IPS-15b (cell line): ENCODE measurements at regions not wholly inside any gene's neighbourhood (a gene's known extent, or its start where the extent isn't known, plus 50 kb on each side); places are given as distances from the start of the nearest gene placed in this dataset.

ENCODE experiments used
- H3K27me3 ChIP-seq: one replicate; pipeline ENCODE4 v1.6.1; 2013; ENCODE audit warnings: low read length; ENCODE audit not compliant: control insufficient read depth, insufficient read depth
- H3K36me3 ChIP-seq: one replicate; pipeline ENCODE4 v1.6.1; 2013; ENCODE audit warnings: low read length; ENCODE audit not compliant: control insufficient read depth, insufficient read depth
- H3K4me1 ChIP-seq: one replicate; pipeline ENCODE4 v1.6.1; 2013; ENCODE audit warnings: mild to moderate bottlenecking, low read length; ENCODE audit not compliant: control insufficient read depth, insufficient read depth
- H3K4me3 ChIP-seq: one replicate; pipeline ENCODE4 v1.5.1; 2013; ENCODE audit warnings: low read depth, low read length
- H3K9ac ChIP-seq: one replicate; pipeline ENCODE4 v1.6.1; 2013; ENCODE audit warnings: low read depth, mild to moderate bottlenecking, low read length
- H3K9me3 ChIP-seq: one replicate; pipeline ENCODE4 v1.6.1; 2013; ENCODE audit warnings: mild to moderate bottlenecking, low read length; ENCODE audit not compliant: control insufficient read depth, insufficient read depth

DNA sequence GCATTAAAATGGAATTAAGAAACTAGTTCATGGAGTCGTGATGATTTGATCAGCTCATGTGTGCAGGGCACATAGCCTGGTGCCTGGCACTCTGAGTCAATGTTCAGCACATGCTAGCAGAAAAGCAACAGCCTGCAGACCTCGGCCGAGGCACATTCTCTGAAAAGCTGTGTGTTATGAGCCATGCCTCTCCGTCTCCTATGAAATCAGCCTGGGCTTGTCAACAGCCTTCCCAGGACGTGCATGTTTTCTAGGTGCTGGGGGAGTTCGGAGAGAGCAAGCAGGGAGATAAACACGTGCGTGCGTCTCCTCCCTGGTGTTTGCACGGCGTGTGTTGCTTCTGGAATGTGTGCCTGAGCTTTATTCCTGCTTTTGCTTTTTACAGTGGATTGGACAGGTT is 207.8 kb upstream of the KCNG1 start:
- Histone ChIP-seq H3K27me3 (no peaks in the 10 kb centered on the region), H3K9ac (no peak overlapping the region), H3K9me3 (no peaks in the 10 kb centered on the region), H3K4me3 (no peak overlapping the region), H3K4me1 (no peaks in the 10 kb centered on the region), H3K36me3 (no peaks in the 10 kb centered on the region)

DNA sequence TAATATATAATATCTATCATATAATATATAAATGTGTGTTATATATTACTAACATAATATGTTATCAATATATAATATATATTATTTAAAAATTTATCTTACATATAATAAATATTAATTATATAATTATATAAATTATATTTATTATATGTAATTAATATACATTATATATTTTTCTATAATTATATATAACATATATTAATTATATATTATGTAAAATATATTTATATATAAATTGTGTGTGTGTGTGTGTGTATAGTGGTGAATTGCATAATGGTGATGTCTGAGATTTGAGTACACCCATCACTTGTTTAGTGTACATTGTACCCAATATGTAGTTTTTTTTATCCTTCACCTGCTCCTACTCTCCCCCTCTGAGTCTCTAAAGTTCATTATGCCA is 205.9 kb upstream of the KCNG1 start:
- Histone ChIP-seq H3K9ac (no peak overlapping the region), H3K36me3 (no peaks in the 10 kb centered on the region), H3K4me1 (no peaks in the 10 kb centered on the region), H3K4me3 (no peak overlapping the region), H3K27me3 (no peaks in the 10 kb centered on the region), H3K9me3 (no peaks in the 10 kb centered on the region)

DNA sequence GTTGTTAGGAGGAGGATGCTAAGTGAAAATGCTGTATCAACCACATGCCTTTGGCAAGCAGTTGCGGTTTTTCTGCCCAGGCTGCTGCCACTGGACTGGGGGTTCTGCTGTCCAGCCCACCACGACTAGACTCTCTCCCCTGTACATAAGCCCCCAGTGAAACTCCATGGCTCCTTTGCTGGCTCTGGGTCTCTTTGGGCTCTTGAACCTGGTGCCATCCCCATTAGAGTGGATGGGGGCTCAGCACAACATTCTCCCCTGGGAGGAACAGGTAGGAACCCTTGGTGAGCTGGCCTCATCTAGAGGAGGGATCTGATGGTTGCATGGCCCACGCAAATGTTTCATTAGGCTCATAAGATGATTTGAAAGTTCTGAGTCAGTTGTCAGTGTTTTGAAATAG is 204.8 kb upstream of the KCNG1 start:
- H3K36me3 ChIP-seq, result no peaks in the 10 kb centered on the region

GRCh38 chr20:51223183-51223720 is 200.3 kb upstream of the KCNG1 start:
- Histone ChIP-seq H3K27me3 (peaks cover 16% of the 10 kb centered on the region), H3K4me1 (peaks cover 12% of the 10 kb centered on the region), H3K9me3 (no peaks in the 10 kb centered on the region), H3K9ac (no peak overlapping the region), H3K36me3 (no peaks in the 10 kb centered on the region), H3K4me3 (no peak overlapping the region)

More for the DNA sequence above, 204.8 kb upstream of the KCNG1 start:
- Histone ChIP-seq H3K4me1 (no peaks in the 10 kb centered on the region), H3K9me3 (no peaks in the 10 kb centered on the region), H3K9ac (no peak overlapping the region), H3K4me3 (no peak overlapping the region), H3K27me3 (no peaks in the 10 kb centered on the region)

DNA sequence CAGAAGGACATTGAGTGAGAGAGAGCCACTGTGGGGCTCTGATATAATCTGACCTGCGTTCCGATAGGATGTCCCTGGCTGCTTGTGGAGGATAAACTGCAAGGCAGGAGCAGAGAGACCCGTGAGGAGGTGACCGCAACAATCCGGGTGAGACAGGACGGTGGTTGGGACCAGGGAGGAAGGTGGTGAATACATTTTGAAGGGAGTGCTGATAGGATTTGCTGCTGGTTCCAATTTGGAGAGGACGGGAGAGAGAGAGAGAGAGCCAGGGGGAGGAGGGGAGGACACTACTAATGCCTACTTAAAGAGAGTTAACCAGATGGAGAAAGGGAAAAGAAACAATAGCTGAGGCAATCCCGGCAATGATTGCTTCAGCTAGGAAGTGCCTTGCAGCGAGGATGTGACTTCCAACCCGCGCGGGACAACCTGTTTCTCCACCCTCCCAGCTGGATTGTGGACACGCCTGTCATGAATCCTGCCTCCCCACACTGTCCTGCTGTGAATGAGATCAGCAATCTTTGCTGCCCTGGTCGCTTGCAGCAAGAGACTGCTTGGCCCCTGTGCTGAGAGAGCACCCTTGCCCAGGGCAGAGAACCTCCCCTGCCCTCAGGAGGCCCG is 199.0 kb upstream of the KCNG1 start:
- Histone ChIP-seq H3K27me3 (peaks cover 16% of the 10 kb centered on the region), H3K9ac (peak overlapping the region; percentile 62), H3K4me3 (peak overlapping the region; percentile 42)

GRCh38 chr20:51221103-51221502 is 198.2 kb upstream of the KCNG1 start:
- Histone ChIP-seq H3K9ac (no peak overlapping the region), H3K27me3 (peaks cover 16% of the 10 kb centered on the region), H3K9me3 (peaks cover 9% of the 10 kb centered on the region), H3K36me3 (no peaks in the 10 kb centered on the region), H3K4me3 (no peak overlapping the region), H3K4me1 (peaks cover 12% of the 10 kb centered on the region)

More for the DNA sequence above, 199.0 kb upstream of the KCNG1 start:
- Histone ChIP-seq H3K36me3 (no peaks in the 10 kb centered on the region), H3K4me1 (peaks cover 12% of the 10 kb centered on the region), H3K9me3 (peaks cover 7% of the 10 kb centered on the region)

DNA sequence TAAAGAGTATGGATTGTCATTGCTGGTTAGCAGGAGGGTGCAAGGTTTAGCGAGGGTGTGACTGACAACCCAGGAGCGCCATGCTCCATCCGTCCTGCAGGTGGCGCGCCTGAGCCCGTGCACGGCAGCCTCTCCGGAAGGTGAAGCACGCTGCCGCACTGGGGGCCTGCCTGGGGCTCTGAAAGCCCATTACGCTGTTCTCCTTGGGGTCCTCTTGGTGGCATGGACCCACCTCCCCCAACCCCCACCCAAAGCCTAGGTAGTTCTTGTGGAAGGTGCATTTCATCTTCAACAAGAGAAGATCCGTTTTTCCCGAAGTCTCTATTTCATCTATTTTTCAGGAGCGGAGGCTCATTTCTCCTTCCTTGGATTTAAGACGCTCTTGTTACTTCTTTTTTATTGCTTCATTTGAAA is 197.4 kb upstream of the KCNG1 start:
- Histone ChIP-seq H3K27me3 (peaks cover 16% of the 10 kb centered on the region), H3K4me3 (no peak overlapping the region), H3K4me1 (peaks cover 12% of the 10 kb centered on the region), H3K36me3 (no peaks in the 10 kb centered on the region), H3K9ac (no peak overlapping the region), H3K9me3 (peaks cover 9% of the 10 kb centered on the region)

GRCh38 chr20:51219544-51219943 is 196.6 kb upstream of the KCNG1 start:
- H3K36me3 ChIP-seq, result no peaks in the 10 kb centered on the region
- peaks cover 9% of the 10 kb centered on the region for H3K9me3 ChIP-seq
- H3K27me3 ChIP-seq, result peaks cover 16% of the 10 kb centered on the region
- H3K4me1 ChIP-seq, result peaks cover 12% of the 10 kb centered on the region
- H3K4me3 ChIP-seq, result no peak overlapping the region
- H3K9ac ChIP-seq, result no peak overlapping the region

DNA sequence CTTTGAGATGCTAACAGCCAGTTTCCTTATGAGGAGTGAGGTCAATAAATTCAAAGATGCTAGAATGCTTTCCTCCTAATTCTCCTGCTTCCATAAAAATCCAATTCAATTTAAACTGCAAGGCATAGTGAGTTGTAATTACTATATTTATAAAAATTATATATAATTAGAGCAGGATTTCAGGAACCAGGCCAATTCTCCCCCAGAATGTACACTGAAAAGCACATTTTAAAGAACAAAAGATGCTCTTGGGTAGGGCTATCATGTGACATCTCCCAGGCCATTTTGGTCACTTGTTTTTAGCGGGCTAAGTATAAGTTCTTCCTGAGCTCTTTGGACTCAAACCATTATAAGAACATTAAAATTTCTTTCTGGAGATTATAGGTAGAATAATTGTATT is 195.7 kb upstream of the KCNG1 start:
- peaks cover 16% of the 10 kb centered on the region for H3K27me3 ChIP-seq
- peaks cover 12% of the 10 kb centered on the region for H3K4me1 ChIP-seq
- no peak overlapping the region for H3K4me3 ChIP-seq
- H3K9ac ChIP-seq, result no peak overlapping the region
- no peaks in the 10 kb centered on the region for H3K36me3 ChIP-seq
- peaks cover 9% of the 10 kb centered on the region for H3K9me3 ChIP-seq

DNA sequence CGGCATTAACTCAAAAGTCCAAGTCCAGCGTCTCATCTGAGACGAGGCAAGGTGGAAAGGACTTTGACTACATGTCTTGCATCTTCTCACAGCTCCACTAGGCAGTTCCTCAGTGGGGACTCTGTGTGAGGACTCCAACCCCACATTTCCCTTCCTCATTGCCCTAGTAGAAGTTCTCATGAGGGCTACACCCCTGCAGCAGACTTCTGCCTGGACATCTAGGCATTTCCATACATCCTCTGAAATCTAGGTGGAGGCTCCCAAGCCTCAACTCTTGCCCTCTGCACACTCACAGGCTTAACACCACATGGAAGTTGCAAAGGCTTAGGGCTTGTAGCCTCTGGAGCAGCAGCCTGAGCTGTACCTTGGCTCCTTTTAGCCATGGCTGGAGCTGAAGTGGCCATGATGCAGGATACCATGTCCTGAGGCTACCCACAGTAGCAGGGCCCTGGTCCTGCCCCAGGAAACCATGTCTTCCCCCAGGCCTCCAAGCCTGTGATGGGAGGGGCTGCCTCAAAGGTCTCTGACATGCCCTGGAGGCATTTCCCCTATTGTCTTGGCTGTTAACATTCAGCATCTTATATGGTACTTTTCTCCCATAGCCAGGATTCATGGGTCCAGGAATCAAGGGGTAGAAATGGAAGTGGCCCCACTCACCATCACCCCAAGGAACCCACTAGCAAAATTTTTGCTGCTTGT is 194.6 kb upstream of the KCNG1 start:
- Histone ChIP-seq H3K4me1 (peaks cover 9% of the 10 kb centered on the region), H3K27me3 (peaks cover 16% of the 10 kb centered on the region), H3K9me3 (peaks cover 9% of the 10 kb centered on the region), H3K36me3 (no peaks in the 10 kb centered on the region), H3K9ac (no peak overlapping the region), H3K4me3 (no peak overlapping the region)

- peaks cover 6% of the 10 kb centered on the region for H3K4me1 ChIP-seq
- peaks cover 9% of the 10 kb centered on the region for H3K9me3 ChIP-seq
- H3K36me3 ChIP-seq, result no peaks in the 10 kb centered on the region
- H3K9ac ChIP-seq, result no peak overlapping the region
- H3K4me3 ChIP-seq, result no peak overlapping the region
- H3K27me3 ChIP-seq, result peaks cover 13% of the 10 kb centered on the region
These were observed 193.9 kb upstream of the KCNG1 start for GRCh38 chr20:51216850-51217249.

- H3K9me3 ChIP-seq, result peaks cover 9% of the 10 kb centered on the region
- no peak overlapping the region for H3K9ac ChIP-seq
- no peak overlapping the region for H3K4me3 ChIP-seq
- peaks cover 3% of the 10 kb centered on the region for H3K4me1 ChIP-seq
- no peaks in the 10 kb centered on the region for H3K36me3 ChIP-seq
- H3K27me3 ChIP-seq, result no peaks in the 10 kb centered on the region
These were observed 189.9 kb upstream of the KCNG1 start for GRCh38 chr20:51212816-51213215.
